A549 (cell line): ENCODE measurements at regions not wholly inside any gene's neighbourhood (a gene's known extent, or its start where the extent isn't known, plus 50 kb on each side); places are given as distances from the start of the nearest gene placed in this dataset.

Source experiments
- ATAC-seq, 2 experiments: fragments of 200-7000 bp in 1 of 2; fragments of >200 bp in 1 of 2; cut with Nextera tagmentation in 1 of 2; cut with Tn5 transposase in 1 of 2; 3 replicates each; pipeline versions ENCODE4 v1.8.0 to v1.9.1; 2018 to 2020; ENCODE audit warnings: mild to moderate bottlenecking in 1 of 2, moderate library complexity in 1 of 2
- CTCF ChIA-PET: fragments of 300-600 bp; sonication (Branson Sonifier 250); formaldehyde crosslinking; extraction: SDS; loops from one replicate; lab custom pipeline; 2021; ENCODE audit warnings: antibody characterized with exemption, inconsistent platforms; lab: Yijun Ruan, JAX
- POLR2A ChIA-PET: fragments of 350-600 bp; formaldehyde crosslinking; extraction: SDS; loops from one replicate; lab custom pipeline; 2021; ENCODE audit warnings: antibody characterized with exemption, inconsistent platforms; lab: Yijun Ruan, JAX
- DNase-seq, 2 experiments: peaks; one replicate each; pipeline versions ENCODE4 v3.0.0 to v3.0.0-alpha.2; 2011 to 2016; ENCODE audit warnings: low read depth in 1 of 2, low spot score in 1 of 2
- FAIRE-seq: peaks from 2 replicates; lab custom pipeline; 2011; peaks lifted over from hg19 to GRCh38; lab: Jason Lieb, UNC
- H3K27ac ChIP-seq, 2 experiments: fragments of >200 bp; sonication (Bioruptor Twin); formaldehyde crosslinking; 3 replicates each; pipeline ENCODE4 v1.5.1; 2016 to 2017
- H3K4me1 ChIP-seq: fragments of >200 bp; sonication (Bioruptor Twin); formaldehyde crosslinking; 3 replicates; pipeline ENCODE4 v1.6.1; 2016
- H3K4me2 ChIP-seq: fragments of >200 bp; sonication (Bioruptor Twin); formaldehyde crosslinking; 3 replicates; pipeline ENCODE4 v1.6.1; 2016
- H3K4me3 ChIP-seq: fragments of >200 bp; sonication (Bioruptor Twin); formaldehyde crosslinking; 3 replicates; pipeline ENCODE4 v1.5.1; 2016
- H3K9me3 ChIP-seq: fragments of >200 bp; sonication (Bioruptor Twin); formaldehyde crosslinking; 3 replicates; pipeline ENCODE4 v1.6.1; 2016
- ATOH8 ChIP-seq: fragments of 250-450 bp; sonication (Bioruptor Pico); IDR thresholded peaks from 2 replicates; pipeline ENCODE4 v1.5.0; 2020; ENCODE audit warnings: low read depth, mild to moderate bottlenecking, moderate library complexity
- BHLHE40 ChIP-seq: IDR thresholded peaks from 2 replicates; pipeline ENCODE4 v1.6.1; 2012; ENCODE audit warnings: low read depth, low read length, inconsistent platforms
- CHD2 ChIP-seq: fragments of 150-350 bp; IDR thresholded peaks from 2 replicates; pipeline ENCODE4 v1.6.1; 2014; ENCODE audit warnings: low read length; ENCODE audit not compliant: partially characterized antibody
- CTCF ChIP-seq: fragments of >200 bp; sonication (Bioruptor Twin); formaldehyde crosslinking; IDR thresholded peaks from 3 replicates; pipeline ENCODE4 v1.5.1; 2016
- EHMT2 ChIP-seq: fragments of 200-600 bp; sonication (generic); IDR thresholded peaks from 2 replicates; pipeline ENCODE4 v1.6.1; 2016; ENCODE audit warnings: antibody characterized with exemption, low read depth, mild to moderate bottlenecking, moderate library complexity
- ESRRA ChIP-seq: fragments of 150-350 bp; IDR thresholded peaks from 2 replicates; pipeline ENCODE4 v1.6.1; 2014; ENCODE audit warnings: mild to moderate bottlenecking, low read length, borderline replicate concordance
- HDAC2 ChIP-seq: fragments of 200-600 bp; sonication (generic); IDR thresholded peaks from 2 replicates; pipeline ENCODE4 v1.6.1; 2016
- HES2 ChIP-seq: fragments of >200 bp; sonication (Bioruptor Twin); formaldehyde crosslinking; IDR thresholded peaks from 2 replicates; pipeline ENCODE4 v1.6.1; 2016
- HEYL ChIP-seq: fragments of 250-450 bp; sonication (Bioruptor Pico); IDR thresholded peaks from 2 replicates; pipeline ENCODE4 v1.8.0; 2021; ENCODE audit warnings: mild to moderate bottlenecking, moderate library complexity
- HOXA7 ChIP-seq: fragments of 250-450 bp; sonication (Bioruptor Pico); IDR thresholded peaks from 2 replicates; pipeline ENCODE4 v1.5.0; 2020; ENCODE audit warnings: mild to moderate bottlenecking, moderate library complexity
- HOXB13 ChIP-seq: fragments of 250-450 bp; sonication (Bioruptor Pico); IDR thresholded peaks from 2 replicates; pipeline ENCODE4 v1.5.0; 2020; ENCODE audit warnings: low read depth, mild to moderate bottlenecking, moderate library complexity
- JUN ChIP-seq, 2 experiments: fragments of >200 bp; sonication (Bioruptor Twin); formaldehyde crosslinking; IDR thresholded peaks; 2 replicates in 1 of 2; 3 replicates in 1 of 2; pipeline ENCODE4 v1.6.1; 2016 to 2017
- JUNB ChIP-seq: fragments of >200 bp; sonication (Bioruptor Twin); formaldehyde crosslinking; IDR thresholded peaks from 2 replicates; pipeline ENCODE4 v1.6.1; 2016
- MAFK ChIP-seq: fragments of 450-650 bp; IDR thresholded peaks from 2 replicates; pipeline ENCODE4 v1.6.1; 2014; ENCODE audit not compliant: partially characterized antibody
- MAZ ChIP-seq: fragments of 150-350 bp; IDR thresholded peaks from 2 replicates; pipeline ENCODE4 v1.6.1; 2014; ENCODE audit warnings: antibody characterized with exemption, low read depth, low read length, borderline replicate concordance
- NFE2L2 ChIP-seq: fragments of 150-350 bp; conservative IDR thresholded peaks from 2 replicates; pipeline ENCODE4 v1.6.1; 2014; ENCODE audit warnings: low read length
- PHF8 ChIP-seq: fragments of 200-600 bp; sonication (generic); IDR thresholded peaks from 2 replicates; pipeline ENCODE4 v1.6.1; 2016; ENCODE audit warnings: low read depth, mild to moderate bottlenecking, antibody characterized with exemption, moderate library complexity, borderline replicate concordance
- RAD21 ChIP-seq, 2 experiments: fragments of >200 bp in 1 of 2; sonication (Bioruptor Twin) in 1 of 2; formaldehyde crosslinking in 1 of 2; IDR thresholded peaks in 1 of 2; conservative IDR thresholded peaks in 1 of 2; 2 replicates in 1 of 2; 3 replicates in 1 of 2; pipeline ENCODE4 v1.6.1; 2012 to 2018; ENCODE audit warnings: inconsistent platforms in 1 of 2
- RARB ChIP-seq: fragments of 250-450 bp; sonication (Bioruptor Pico); IDR thresholded peaks from 2 replicates; pipeline ENCODE4 v1.8.0; 2021; ENCODE audit warnings: mild to moderate bottlenecking, moderate library complexity
- RCOR1 ChIP-seq: fragments of 150-350 bp; IDR thresholded peaks from 2 replicates; pipeline ENCODE4 v1.6.1; 2014; ENCODE audit warnings: antibody characterized with exemption, low read length, low read depth
- REST ChIP-seq: fragments of 200-600 bp; sonication (generic); IDR thresholded peaks from 2 replicates; pipeline ENCODE4 v1.6.1; 2016; ENCODE audit warnings: antibody characterized with exemption, mild to moderate bottlenecking, moderate library complexity
- USF2 ChIP-seq: fragments of 450-650 bp; IDR thresholded peaks from 2 replicates; pipeline ENCODE4 v1.6.1; 2014; ENCODE audit warnings: antibody characterized with exemption
- ZFP36 ChIP-seq: fragments of 450-650 bp; IDR thresholded peaks from 2 replicates; pipeline ENCODE4 v1.6.1; 2014; ENCODE audit warnings: borderline replicate concordance; ENCODE audit not compliant: partially characterized antibody
- ZNF302 ChIP-seq: fragments of 250-450 bp; sonication (Bioruptor Pico); IDR thresholded peaks from 2 replicates; pipeline ENCODE4 v1.9.0; 2021; ENCODE audit warnings: inconsistent platforms, mild to moderate bottlenecking, moderate library complexity
- WGBS: methylation state at CpG from one replicate; pipeline ENCODE4 v1.1.6; 2017; ENCODE audit errors: missing lambda C conversion rate; 5-methylcytosine and 5-hydroxymethylcytosine counted together

- ATAC-seq (no peak; a peak in 1 of 6 replicates), DNase-seq (peak in 1 of 2 experiments; percentile 22), FAIRE-seq (no peak)
- Histone ChIP-seq H3K4me2 (peak overlapping the region; percentile 53), H3K27ac (no peak overlapping the region), H3K4me3 (no peak overlapping the region), H3K9me3 (no peaks in the 10 kb centered on the region), H3K4me1 (peaks cover 6% of the 10 kb centered on the region; the same call in 1 of the 3 replicates)
- no peak for TF ChIP-seq NFE2L2
- TF ChIP-seq MAFK = no peak
- TF ChIP-seq HOXB13 (CRISPR knock-in tag) = no peak
- TF ChIP-seq MAZ = no peak
- no peak for TF ChIP-seq RCOR1
- no peak for TF ChIP-seq USF2
- TF ChIP-seq ESRRA = no peak
- no peak for TF ChIP-seq HOXA7 (CRISPR knock-in tag)
- no peak for TF ChIP-seq CHD2
- no peak for TF ChIP-seq HEYL (CRISPR knock-in tag)
- POLR2A ChIA-PET = no interaction called here
- CTCF ChIA-PET = no interaction called here
- 14% methylated on average over 3 of the region's 3 CpGs for WGBS
Observed at GRCh38 chr13:85386424-85386823, 412.8 kb downstream of the SLITRK6 start.

- ChIA-PET CTCF (no interaction called here), POLR2A (no interaction called here)
- FAIRE-seq = no peak
- H3K4me3 ChIP-seq = no peak overlapping the region
- no peak for DNase-seq
- peaks cover 6% of the 10 kb centered on the region; the same call in 1 of the 3 replicates for H3K4me1 ChIP-seq
- no peaks in the 10 kb centered on the region for H3K9me3 ChIP-seq
- WGBS = 95% methylated on average over 1 of the region's 1 CpG
- no peak for TF ChIP-seq CTCF
- no peak for TF ChIP-seq EHMT2
- TF ChIP-seq HES2 = no peak
- no peak for TF ChIP-seq ESRRA
- no peak for TF ChIP-seq JUNB
- TF ChIP-seq BHLHE40 = no peak
- H3K4me2 ChIP-seq = no peak overlapping the region
- no peak overlapping the region for H3K27ac ChIP-seq
- ATAC-seq = no peak
Observed at GRCh38 chr13:85383291-85383690, 415.9 kb downstream of the SLITRK6 start.

GRCh38 chr13:85381082-85381481 lies 418.1 kb downstream of the SLITRK6 start:
- TF ChIP-seq ZNF302 (CRISPR knock-in tag) = no peak
- TF ChIP-seq PHF8 = no peak
- no peak for TF ChIP-seq HOXB13 (CRISPR knock-in tag)
- no peak for TF ChIP-seq MAFK
- no peak for TF ChIP-seq EHMT2
- no peak for TF ChIP-seq RARB
- TF ChIP-seq ATOH8 (CRISPR knock-in tag) = no peak
- TF ChIP-seq REST = no peak
- no peak for TF ChIP-seq RAD21 (conservative IDR thresholded peaks at IDR 0.05 in 1 of 2, IDR thresholded peaks at IDR 0.05 in 1 of 2)
- TF ChIP-seq ZFP36 = no peak
- no peak for TF ChIP-seq HDAC2
- TF ChIP-seq JUN (IDR thresholded peaks at IDR 0.05) = no peak
- no peaks in the 10 kb centered on the region for H3K4me1 ChIP-seq
- H3K4me3 ChIP-seq = no peak overlapping the region
- H3K27ac ChIP-seq = no peak overlapping the region
- no peak for DNase-seq
- no peak for ATAC-seq
- FAIRE-seq = no peak
- no peak overlapping the region for H3K4me2 ChIP-seq
- ChIA-PET POLR2A (no interaction called here), CTCF (interaction anchor here (0.6 kb wide), 1 partner anchor 43 kb away, joined by 3 read pairs; no protein-coding TSS in a partner anchor)
- WGBS = 90% methylated on average over 2 of the region's 2 CpGs
- H3K9me3 ChIP-seq = no peaks in the 10 kb centered on the region
